K562 (cell line): ENCODE measurements at regions not wholly inside any gene's neighbourhood (a gene's known extent, or its start where the extent isn't known, plus 50 kb on each side); places are given as distances from the start of the nearest gene placed in this dataset.

Experiments
- ATAC-seq: fragments of 200-7000 bp; cut with Tn5 transposase; 3 replicates; pipeline ENCODE4 v1.9.1; 2020; ENCODE audit warnings: moderate library complexity
- BruUV-seq: library from RNA; stranded (reverse); fragments of 400-500 nt; replicated peaks from 2 replicates; lab custom pipeline; 2021; lab: Mats Ljungman, UMichigan
- CTCF ChIA-PET: fragments of 300-600 bp; formaldehyde crosslinking; extraction: SDS; loops from one replicate; lab custom pipeline; 2021; ENCODE audit warnings: low intra/inter-chr PET ratio; lab: Yijun Ruan, JAX
- POLR2A ChIA-PET: fragments of 300-600, 350-650 bp; sonication (Branson Sonifier 250); formaldehyde crosslinking; extraction: SDS; loops from one replicate; lab custom pipeline; 2021; ENCODE audit warnings: antibody characterized with exemption, inconsistent platforms; lab: Yijun Ruan, JAX
- DNase-seq, 4 experiments: peaks; one replicate each; pipeline versions ENCODE4 v3.0.0 to v3.0.0-alpha.2; 2011 to 2018; ENCODE audit warnings: low spot score in 3 of 4, mixed read lengths in 3 of 4; ENCODE audit errors: extremely low read depth in 1 of 4
- FAIRE-seq: peaks from 2 replicates; lab custom pipeline; 2011; peaks lifted over from hg19 to GRCh38; lab: Jason Lieb, UNC
- H2AFZ ChIP-seq: 2 replicates; pipeline ENCODE4 v1.6.0; 2011; ENCODE audit warnings: low read depth, low read length, control low read depth, inconsistent platforms
- H3K27ac ChIP-seq: fragments of 200-600 bp; 3 replicates; pipeline ENCODE4 v1.8.0; 2011; ENCODE audit warnings: low read depth, mild to moderate bottlenecking, control low read depth, inconsistent platforms, low read length, moderate library complexity, mixed read lengths; ENCODE audit errors: extremely low read depth
- H3K27me3 ChIP-seq, 2 experiments: fragments of 300-600 bp in 1 of 2; 2 replicates in 1 of 2; 3 replicates in 1 of 2; pipeline versions ENCODE4 v1.6.0 to v1.8.0; 2011; ENCODE audit warnings: inconsistent platforms in 2 of 2, low read length in 2 of 2, mild to moderate bottlenecking in 1 of 2, mixed read lengths in 1 of 2, moderate library complexity in 1 of 2; ENCODE audit not compliant: control insufficient read depth in 2 of 2, insufficient read depth in 2 of 2
- H3K36me3 ChIP-seq: fragments of 300-600 bp; 3 replicates; pipeline ENCODE4 v1.8.0; 2011; ENCODE audit warnings: mild to moderate bottlenecking, low read length, inconsistent platforms; ENCODE audit not compliant: control insufficient read depth, insufficient read depth
- H3K4me1 ChIP-seq, 2 experiments: fragments of 200-600 bp in 1 of 2; replicated peaks in 1 of 2; 2 replicates in 1 of 2; 3 replicates in 1 of 2; pipeline versions ENCODE4 v1.5.1 to v1.8.0; 2011; ENCODE audit warnings: inconsistent platforms in 2 of 2, low read length in 2 of 2, mild to moderate bottlenecking in 1 of 2, mixed read lengths in 1 of 2, moderate library complexity in 1 of 2; ENCODE audit not compliant: control insufficient read depth in 2 of 2, insufficient read depth in 2 of 2
- H3K4me2 ChIP-seq: 2 replicates; pipeline ENCODE4 v1.6.1; 2011; ENCODE audit warnings: low read length, control low read depth, inconsistent platforms, mixed read lengths; ENCODE audit not compliant: insufficient read depth
- H3K4me3 ChIP-seq: fragments of 200-600 bp; sonication (generic), shearing (Covaris generic); 2 replicates; pipeline ENCODE4 v1.5.1; 2016; ENCODE audit warnings: control low read depth, inconsistent platforms
- H3K79me2 ChIP-seq: fragments of 200-600 bp; 3 replicates; pipeline ENCODE4 v1.8.0; 2011; ENCODE audit warnings: low read length, inconsistent platforms; ENCODE audit not compliant: control insufficient read depth, insufficient read depth
- H3K9ac ChIP-seq, 2 experiments: 2 replicates each; pipeline versions ENCODE4 v1.6.0 to v1.6.1; 2011; ENCODE audit warnings: low read depth in 2 of 2, low read length in 2 of 2, control low read depth in 1 of 2, inconsistent platforms in 1 of 2, mild to moderate bottlenecking in 1 of 2, mixed read lengths in 1 of 2; ENCODE audit not compliant: insufficient read depth in 1 of 2
- H3K9me1 ChIP-seq: one replicate; pipeline ENCODE4 v1.6.0; 2011; ENCODE audit warnings: inconsistent platforms, mild to moderate bottlenecking, low read length, moderate library complexity; ENCODE audit not compliant: control insufficient read depth, insufficient read depth
- H3K9me3 ChIP-seq: replicated peaks from 2 replicates; pipeline ENCODE4 v1.5.1; 2011; ENCODE audit warnings: low read depth, low read length, inconsistent platforms; ENCODE audit not compliant: control insufficient read depth, insufficient read depth
- H4K20me1 ChIP-seq: replicated peaks from 2 replicates; pipeline ENCODE4 v1.6.1; 2011; ENCODE audit warnings: low read length, inconsistent platforms, mixed read lengths; ENCODE audit not compliant: control insufficient read depth, insufficient read depth
- CEBPG ChIP-seq, 3 experiments: fragments of 200-800 bp in 1 of 3; sonication (Bioruptor generic) in 1 of 3; sonication (generic) in 1 of 3; formaldehyde crosslinking in 1 of 3; IDR thresholded peaks in 2 of 3; conservative IDR thresholded peaks in 1 of 3; 2 replicates each; pipeline versions ENCODE4 v1.6.1 to v1.8.0; 2016 to 2022; ENCODE audit warnings: missing compliant biosample characterization in 2 of 3, missing genetic modification characterization in 2 of 3, mild to moderate bottlenecking in 1 of 3, missing genetic modification reagents in 1 of 3
- FOSL1 ChIP-seq: fragments of 200-800 bp; sonication (Bioruptor generic); conservative IDR thresholded peaks from 2 replicates; pipeline ENCODE4 v1.6.1; 2016; ENCODE audit warnings: missing genetic modification characterization, missing compliant biosample characterization
- NFIC ChIP-seq: fragments of 450-650 bp; IDR thresholded peaks from 2 replicates; pipeline ENCODE4 v1.6.1; 2017; ENCODE audit warnings: mild to moderate bottlenecking, inconsistent platforms
- PRMT5 ChIP-seq: sonication (generic); formaldehyde crosslinking; IDR thresholded peaks from 2 replicates; pipeline ENCODE4 v1.5.0; 2020; ENCODE audit warnings: missing genetic modification reagents
- WGBS: fragments of 100-300 bp; shearing (Covaris generic); methylation state at CpG from one replicate; pipeline ENCODE4 v1.1.6; 2016; ENCODE audit warnings: low coverage, mixed read lengths; ENCODE audit not compliant: insufficient coverage; ENCODE audit errors: missing lambda C conversion rate; 5-methylcytosine and 5-hydroxymethylcytosine counted together
- in situ Hi-C: fragments of 300-500 bp; cut with MboI; formaldehyde crosslinking; loops from 4 replicates; pipeline ENCODE4 v1.15.0; 2018; ENCODE audit warnings: inconsistent platforms, mixed read lengths
- intact Hi-C: fragments of 100-400 bp; cut with micrococcal nuclease; formaldehyde crosslinking; loops from 2 replicates; pipeline ENCODE4 v1.14.2; 2022
- TF ChIP-seq, protein P1 (sequence below): IDR thresholded peaks from 3 replicates; pipeline ENCODE4 v1.6.1; 2011; ENCODE audit warnings: borderline replicate concordance, mild to moderate bottlenecking, moderate library complexity; ENCODE audit not compliant: insufficient read length; ENCODE audit errors: extremely low read depth

DNA sequence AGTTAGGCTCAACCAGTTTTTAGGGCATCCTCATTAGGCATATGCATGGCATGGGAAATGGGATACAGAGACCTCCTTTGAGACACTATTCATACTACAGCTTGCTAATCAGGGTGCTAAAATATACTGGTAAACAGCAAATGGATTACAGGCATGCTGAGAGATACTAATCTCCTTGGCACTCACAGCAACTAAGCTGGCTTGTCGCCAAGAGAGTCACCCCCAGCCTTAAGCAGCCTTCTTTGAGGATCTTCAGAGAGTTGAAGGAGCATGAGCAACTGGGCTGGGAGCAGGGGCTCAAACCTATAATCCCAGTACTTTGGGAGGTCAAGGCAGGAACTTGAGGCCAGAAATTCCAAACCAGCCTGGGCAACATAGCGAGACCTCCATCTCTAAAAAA lies 120.1 kb upstream of the NR5A2 start:
- in situ Hi-C loops: no loop called here
- Histone ChIP-seq H3K4me1 (no peaks in the 10 kb centered on the region), H3K9me3 (no peaks in the 10 kb centered on the region), H3K4me3 (no peak overlapping the region), H3K4me2 (no peak overlapping the region), H3K36me3 (no peaks in the 10 kb centered on the region), H3K27me3 (no peaks in the 10 kb centered on the region), H3K79me2 (no peaks in the 10 kb centered on the region), H3K9me1 (no peaks in the 10 kb centered on the region), H3K27ac (no peak overlapping the region), H4K20me1 (no peaks in the 10 kb centered on the region), H3K9ac (no peak overlapping the region), H2AFZ (no peak overlapping the region)
- DNase-seq: no peak
- no peak for TF ChIP-seq PRMT5 (CRISPR knock-in tag)
- 0 out of 2 replicates have a peak, but pooled peaks have one; percentile 14 for TF ChIP-seq NFIC
- ChIA-PET POLR2A (interaction anchor here (0.6 to 0.7 kb wide), 2 partner anchors 20 to 64 kb away, joined by 3 read pairs; no protein-coding TSS in a partner anchor), CTCF (no interaction called here)
- FAIRE-seq: no peak
- WGBS: 0% methylated on average over 2 of the region's 2 CpGs
- no peak for ATAC-seq
- no TSS peak for BruUV-seq
- intact Hi-C loops: no loop called here

DNA sequence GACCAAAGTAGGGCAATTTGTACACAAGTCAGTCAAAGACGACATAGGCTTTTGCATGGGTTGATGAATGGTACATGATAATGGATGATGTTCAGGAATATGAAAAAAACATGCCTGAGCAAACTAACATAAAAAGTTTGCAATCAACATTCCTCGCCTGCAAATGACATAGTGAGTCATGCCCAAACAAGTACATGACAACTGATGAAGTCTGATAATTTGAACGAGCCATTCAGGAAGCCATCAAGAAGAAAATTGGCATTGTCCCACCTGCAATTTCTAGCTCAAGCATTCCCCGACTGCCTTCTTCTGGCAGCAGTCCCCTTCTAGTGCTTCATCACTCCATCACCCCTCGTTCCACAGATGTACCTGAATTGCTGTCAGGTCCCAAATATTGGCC lies 118.4 kb upstream of the NR5A2 start:
- Histone ChIP-seq H3K4me1 (no peaks in the 10 kb centered on the region), H3K79me2 (no peaks in the 10 kb centered on the region), H2AFZ (no peak overlapping the region), H3K36me3 (no peaks in the 10 kb centered on the region), H3K9me3 (no peaks in the 10 kb centered on the region), H3K27ac (no peak overlapping the region), H3K4me3 (no peak overlapping the region), H3K4me2 (no peak overlapping the region), H3K9me1 (no peaks in the 10 kb centered on the region), H4K20me1 (no peaks in the 10 kb centered on the region), H3K27me3 (no peaks in the 10 kb centered on the region; a peak in 1 of 5 replicates), H3K9ac (no peak overlapping the region)
- TF ChIP-seq, protein P1, sequence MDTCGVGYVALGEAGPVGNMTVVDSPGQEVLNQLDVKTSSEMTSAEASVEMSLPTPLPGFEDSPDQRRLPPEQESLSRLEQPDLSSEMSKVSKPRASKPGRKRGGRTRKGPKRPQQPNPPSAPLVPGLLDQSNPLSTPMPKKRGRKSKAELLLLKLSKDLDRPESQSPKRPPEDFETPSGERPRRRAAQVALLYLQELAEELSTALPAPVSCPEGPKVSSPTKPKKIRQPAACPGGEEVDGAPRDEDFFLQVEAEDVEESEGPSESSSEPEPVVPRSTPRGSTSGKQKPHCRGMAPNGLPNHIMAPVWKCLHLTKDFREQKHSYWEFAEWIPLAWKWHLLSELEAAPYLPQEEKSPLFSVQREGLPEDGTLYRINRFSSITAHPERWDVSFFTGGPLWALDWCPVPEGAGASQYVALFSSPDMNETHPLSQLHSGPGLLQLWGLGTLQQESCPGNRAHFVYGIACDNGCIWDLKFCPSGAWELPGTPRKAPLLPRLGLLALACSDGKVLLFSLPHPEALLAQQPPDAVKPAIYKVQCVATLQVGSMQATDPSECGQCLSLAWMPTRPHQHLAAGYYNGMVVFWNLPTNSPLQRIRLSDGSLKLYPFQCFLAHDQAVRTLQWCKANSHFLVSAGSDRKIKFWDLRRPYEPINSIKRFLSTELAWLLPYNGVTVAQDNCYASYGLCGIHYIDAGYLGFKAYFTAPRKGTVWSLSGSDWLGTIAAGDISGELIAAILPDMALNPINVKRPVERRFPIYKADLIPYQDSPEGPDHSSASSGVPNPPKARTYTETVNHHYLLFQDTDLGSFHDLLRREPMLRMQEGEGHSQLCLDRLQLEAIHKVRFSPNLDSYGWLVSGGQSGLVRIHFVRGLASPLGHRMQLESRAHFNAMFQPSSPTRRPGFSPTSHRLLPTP: no peak
- TF ChIP-seq FOSL1 (tag): peak; percentile 74
- TF ChIP-seq CEBPG (CRISPR knock-in tag; IDR thresholded peaks at IDR 0.05): no peak
- 0 out of 4 replicates have a peak, but pooled peaks of 1 of the 2 experiments have one; percentile 16 for TF ChIP-seq CEBPG (tag; conservative IDR thresholded peaks at IDR 0.05 in 1 of 2, IDR thresholded peaks at IDR 0.05 in 1 of 2)
- WGBS: 1% methylated on average over 5 of the region's 5 CpGs
- ATAC-seq (no peak), FAIRE-seq (no peak), DNase-seq (no peak)
- CTCF ChIA-PET: no interaction called here
- POLR2A ChIA-PET: no interaction called here
- BruUV-seq: no TSS peak
- in situ Hi-C loops: no loop called here
- intact Hi-C loops: no loop called here
